CD4-positive, alpha-beta T cell treated with Interleukin-2 at 100 ng/mL for 4 hours (primary cell): ENCODE measurements at regions not wholly inside any gene's neighbourhood (a gene's known extent, or its start where the extent isn't known, plus 50 kb on each side); places are given as distances from the start of the nearest gene placed in this dataset.

ENCODE experiments used
- DNase-seq: peaks from one replicate; pipeline ENCODE4 v3.0.0-alpha.2; 2020; ENCODE audit warnings: low spot score

- no peak for DNase-seq
Observed at GRCh38 chr1:94325377-94326302, 88.3 kb upstream of the ARHGAP29 start.

- DNase-seq, result no peak
Observed at GRCh38 chr1:94324178-94324544, 86.8 kb upstream of the ARHGAP29 start.

GRCh38 chr1:94323311-94324177 lies 86.2 kb upstream of the ARHGAP29 start:
- no peak for DNase-seq

GRCh38 chr1:94322696-94323095 lies 85.3 kb upstream of the ARHGAP29 start:
- no peak for DNase-seq

- DNase-seq, result no peak
Observed at GRCh38 chr1:94321662-94322061, 84.3 kb upstream of the ARHGAP29 start.

GRCh38 chr1:94319319-94320102 lies 82.1 kb upstream of the ARHGAP29 start:
- DNase-seq, result no peak

- DNase-seq, result no peak
Observed at GRCh38 chr1:94318505-94319030, 81.2 kb upstream of the ARHGAP29 start.

- DNase-seq, result no peak
Observed at GRCh38 chr1:94317790-94318188, 80.4 kb upstream of the ARHGAP29 start.

- no peak for DNase-seq
Observed at GRCh38 chr1:94316836-94317789, 79.7 kb upstream of the ARHGAP29 start.

- DNase-seq, result no peak
Observed at GRCh38 chr1:94316183-94316582, 78.8 kb upstream of the ARHGAP29 start.

GRCh38 chr1:94315552-94316116 lies 78.2 kb upstream of the ARHGAP29 start:
- no peak for DNase-seq

GRCh38 chr1:94314222-94314858 lies 77.0 kb upstream of the ARHGAP29 start:
- no peak for DNase-seq

- no peak for DNase-seq
Observed at GRCh38 chr1:94310570-94311270, 73.3 kb upstream of the ARHGAP29 start.

- no peak for DNase-seq
Observed at GRCh38 chr1:94309829-94310569, 72.6 kb upstream of the ARHGAP29 start.

- DNase-seq, result no peak
Observed at GRCh38 chr1:94309216-94309615, 71.8 kb upstream of the ARHGAP29 start.

GRCh38 chr1:94306521-94306920 lies 69.1 kb upstream of the ARHGAP29 start:
- no peak for DNase-seq

GRCh38 chr1:94305704-94306103 lies 68.3 kb upstream of the ARHGAP29 start:
- no peak for DNase-seq

GRCh38 chr1:94304553-94304952 lies 67.2 kb upstream of the ARHGAP29 start:
- no peak for DNase-seq

- DNase-seq, result no peak
Observed at GRCh38 chr1:94303005-94303404, 65.6 kb upstream of the ARHGAP29 start.
